WTC11 (cell line): ENCODE measurements at regions not wholly inside any gene's neighbourhood (a gene's known extent, or its start where the extent isn't known, plus 50 kb on each side); places are given as distances from the start of the nearest gene placed in this dataset.

Experiments used
- ATAC-seq: fragments of 200-7000 bp; cut with Tn5 transposase; 2 replicates; pipeline ENCODE4 v1.10.0; 2021; ENCODE audit warnings: mild to moderate bottlenecking, moderate library complexity
- CTCF ChIA-PET: fragments of 300-600 bp; sonication (Branson Sonifier 250); formaldehyde crosslinking; loops from one replicate; lab custom pipeline; 2021; ENCODE audit warnings: antibody characterized with exemption; lab: Charles Lee
- POLR2A ChIA-PET: fragments of 350-600 bp; sonication (Branson Sonifier 250); formaldehyde crosslinking; loops from one replicate; lab custom pipeline; 2021; ENCODE audit warnings: antibody characterized with exemption; lab: Charles Lee
- DNase-seq: peaks from one replicate; pipeline ENCODE4 v3.0.0; 2021; ENCODE audit warnings: low spot score
- H3K27ac Mint-ChIP-seq: 2 replicates; pipeline ENCODE4 v1.8.0; 2021; ENCODE audit warnings: mixed read lengths
- H3K27me3 Mint-ChIP-seq: 2 replicates; pipeline ENCODE4 v1.8.0; 2021; ENCODE audit warnings: low read depth, mild to moderate bottlenecking, moderate library complexity, mixed read lengths
- H3K36me3 Mint-ChIP-seq: 2 replicates; pipeline ENCODE4 v1.8.0; 2021; ENCODE audit warnings: mixed read lengths
- H3K4me1 Mint-ChIP-seq: 2 replicates; pipeline ENCODE4 v1.8.0; 2022; ENCODE audit warnings: mixed read lengths
- H3K4me3 Mint-ChIP-seq: 2 replicates; pipeline ENCODE4 v1.8.0; 2021; ENCODE audit warnings: mild to moderate bottlenecking, moderate library complexity, mixed read lengths
- H3K9me3 Mint-ChIP-seq: 2 replicates; pipeline ENCODE4 v1.8.0; 2021; ENCODE audit warnings: mixed read lengths
- CBFB ChIP-seq: sonication (generic); formaldehyde crosslinking; IDR thresholded peaks from 2 replicates; pipeline ENCODE4 v1.8.1; 2022; ENCODE audit warnings: mild to moderate bottlenecking, low read depth, missing genetic modification reagents
- FOXK1 ChIP-seq: sonication (generic); formaldehyde crosslinking; IDR thresholded peaks from 2 replicates; pipeline ENCODE4 v1.8.0; 2022; ENCODE audit warnings: mild to moderate bottlenecking, moderate library complexity, missing genetic modification reagents
- GRHL2 ChIP-seq: fragments of 250-450 bp; sonication (Bioruptor Pico); IDR thresholded peaks from 2 replicates; pipeline ENCODE4 v1.8.0; 2022; ENCODE audit warnings: mild to moderate bottlenecking, moderate library complexity; ENCODE audit not compliant: insufficient replicate concordance, severe bottlenecking
- JUN ChIP-seq: sonication (generic); formaldehyde crosslinking; IDR thresholded peaks from 2 replicates; pipeline ENCODE4 v1.8.0; 2023; ENCODE audit warnings: mild to moderate bottlenecking, missing genetic modification reagents
- MXD4 ChIP-seq: fragments of 250-450 bp; sonication (Bioruptor Pico); IDR thresholded peaks from 2 replicates; pipeline ENCODE4 v1.8.0; 2021; ENCODE audit warnings: mild to moderate bottlenecking, moderate library complexity, borderline replicate concordance
- MYBL2 ChIP-seq: sonication (generic); formaldehyde crosslinking; IDR thresholded peaks from 2 replicates; pipeline ENCODE4 v1.8.1; 2023; ENCODE audit warnings: mild to moderate bottlenecking, moderate library complexity, missing genetic modification reagents
- NFATC4 ChIP-seq: fragments of 250-450 bp; sonication (Bioruptor Pico); IDR thresholded peaks from 2 replicates; pipeline ENCODE4 v1.9.0; 2021; ENCODE audit warnings: mild to moderate bottlenecking
- NR1H2 ChIP-seq: sonication (generic); formaldehyde crosslinking; IDR thresholded peaks from 2 replicates; pipeline ENCODE4 v1.9.0; 2021; ENCODE audit warnings: mild to moderate bottlenecking, moderate library complexity, missing genetic modification reagents
- SMAD3 ChIP-seq: sonication (generic); formaldehyde crosslinking; IDR thresholded peaks from 2 replicates; pipeline ENCODE4 v1.8.0; 2022; ENCODE audit warnings: missing genetic modification reagents, mild to moderate bottlenecking, borderline replicate concordance
- SMAD4 ChIP-seq: sonication (generic); formaldehyde crosslinking; IDR thresholded peaks from 2 replicates; pipeline ENCODE4 v1.8.0; 2022; ENCODE audit warnings: mild to moderate bottlenecking, missing genetic modification reagents
- SP1 ChIP-seq: sonication (generic); formaldehyde crosslinking; conservative IDR thresholded peaks from 2 replicates; pipeline ENCODE4 v1.8.1; 2022; ENCODE audit warnings: missing genetic modification reagents
- TP53 ChIP-seq: sonication (generic); formaldehyde crosslinking; IDR thresholded peaks from 2 replicates; pipeline ENCODE4 v1.8.1; 2023; ENCODE audit warnings: mild to moderate bottlenecking, missing genetic modification reagents
- ZBTB21 ChIP-seq: sonication (generic); formaldehyde crosslinking; IDR thresholded peaks from 2 replicates; pipeline ENCODE4 v1.8.1; 2023; ENCODE audit warnings: mild to moderate bottlenecking, missing genetic modification reagents, borderline replicate concordance
- ZNF263 ChIP-seq: sonication (generic); formaldehyde crosslinking; IDR thresholded peaks from 2 replicates; pipeline ENCODE4 v1.8.1; 2022; ENCODE audit warnings: low read depth, mild to moderate bottlenecking, moderate library complexity, missing genetic modification reagents
- ZNF317 ChIP-seq: sonication (generic); formaldehyde crosslinking; IDR thresholded peaks from 2 replicates; pipeline ENCODE4 v1.8.1; 2023; ENCODE audit warnings: low read depth, mild to moderate bottlenecking, moderate library complexity, missing genetic modification reagents, borderline replicate concordance
- ZNF423 ChIP-seq: fragments of 250-450 bp; sonication (Bioruptor Pico); IDR thresholded peaks from 2 replicates; pipeline ENCODE4 v2.1.2; 2022; ENCODE audit warnings: mild to moderate bottlenecking, moderate library complexity
- TF ChIP-seq, protein P1 (sequence below): sonication (generic); formaldehyde crosslinking; IDR thresholded peaks from 2 replicates; pipeline ENCODE4 v1.8.1; 2023; ENCODE audit warnings: mild to moderate bottlenecking, moderate library complexity, missing genetic modification reagents
- TF ChIP-seq, protein P2 (sequence below): sonication (generic); formaldehyde crosslinking; IDR thresholded peaks from 2 replicates; pipeline ENCODE4 v1.8.1; 2022; ENCODE audit warnings: low read depth, mild to moderate bottlenecking, moderate library complexity, missing genetic modification reagents, borderline replicate concordance
- TF ChIP-seq, protein P3 (sequence below): sonication (generic); formaldehyde crosslinking; IDR thresholded peaks from 2 replicates; pipeline ENCODE4 v1.8.0; 2023; ENCODE audit warnings: missing genetic modification reagents
- TF ChIP-seq, protein P4 (sequence below): sonication (generic); formaldehyde crosslinking; IDR thresholded peaks from 2 replicates; pipeline ENCODE4 v1.8.1; 2022; ENCODE audit warnings: mild to moderate bottlenecking, moderate library complexity, missing genetic modification reagents
- TF ChIP-seq, protein P5 (sequence below): sonication (generic); formaldehyde crosslinking; IDR thresholded peaks from 2 replicates; pipeline ENCODE4 v1.8.1; 2022; ENCODE audit warnings: low read depth, missing genetic modification reagents, borderline replicate concordance
- TF ChIP-seq, protein P6 (sequence below): fragments of 250-450 bp; sonication (Bioruptor Pico); conservative IDR thresholded peaks from 2 replicates; pipeline ENCODE4 v1.9.0; 2021; ENCODE audit warnings: mild to moderate bottlenecking
- TF ChIP-seq, protein P7 (sequence below): sonication (generic); formaldehyde crosslinking; conservative IDR thresholded peaks from 2 replicates; pipeline ENCODE4 v1.8.1; 2022; ENCODE audit warnings: mild to moderate bottlenecking, missing genetic modification reagents
- TF ChIP-seq, protein P8 (sequence below): sonication (generic); formaldehyde crosslinking; IDR thresholded peaks from 2 replicates; pipeline ENCODE4 v1.8.1; 2023; ENCODE audit warnings: mild to moderate bottlenecking, missing genetic modification reagents, moderate library complexity

DNA sequence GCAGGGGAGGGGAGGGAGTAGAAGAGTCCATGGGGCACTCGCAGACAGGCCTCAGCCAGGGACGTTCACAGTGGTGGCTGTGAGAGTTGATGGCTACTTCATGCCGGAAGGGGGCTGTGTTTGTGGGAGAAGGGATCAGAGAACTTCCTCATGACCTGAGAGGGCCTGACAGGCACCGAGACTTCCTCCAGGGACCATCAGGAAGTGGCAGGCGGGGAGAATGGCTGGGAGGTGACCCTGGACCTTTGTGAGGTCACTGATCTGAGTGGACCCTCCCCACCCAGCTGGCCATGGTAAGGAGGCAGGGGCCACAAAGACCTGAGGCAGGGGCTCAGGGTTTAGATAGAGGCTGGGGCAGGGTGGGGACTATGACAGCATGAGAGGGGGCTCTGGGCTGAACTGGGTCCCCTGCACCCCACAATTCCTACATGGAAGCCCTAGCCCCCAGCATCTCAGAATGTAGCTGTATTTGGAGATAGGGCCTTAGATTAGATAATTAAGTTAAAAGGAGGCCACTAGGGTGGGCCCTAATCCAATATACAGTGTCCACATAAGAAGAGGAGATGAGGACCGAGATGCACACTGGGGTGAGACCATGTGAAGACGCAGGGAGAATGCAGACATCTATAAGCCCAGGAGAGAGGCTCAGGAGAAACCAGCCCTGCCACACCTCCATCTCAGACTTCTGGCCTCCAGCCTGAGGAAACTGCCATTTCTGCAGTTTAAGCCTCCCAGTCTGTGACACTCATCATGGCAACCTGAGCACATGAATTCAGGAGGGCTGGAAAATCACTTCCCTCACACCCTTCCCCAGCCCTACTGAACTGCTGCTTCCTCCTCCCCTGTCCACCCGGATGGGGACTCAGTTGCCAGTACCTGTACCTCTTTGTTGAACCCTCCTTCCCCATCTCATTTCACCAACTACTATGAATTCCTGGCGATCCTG is 273.9 kb upstream of the ZNF32 start:
- H3K36me3 Mint-ChIP-seq, result peaks cover 13% of the 10 kb centered on the region
- ATAC-seq, result no peak
- H3K27me3 Mint-ChIP-seq, result peaks cover 5% of the 10 kb centered on the region
- CTCF ChIA-PET, result no interaction called here
- H3K4me3 Mint-ChIP-seq, result no peak overlapping the region
- POLR2A ChIA-PET, result no interaction called here
- DNase-seq, result no peak
- H3K4me1 Mint-ChIP-seq, result no peaks in the 10 kb centered on the region
- H3K9me3 Mint-ChIP-seq, result peaks cover 34% of the 10 kb centered on the region
- no peak overlapping the region for H3K27ac Mint-ChIP-seq
- TF ChIP-seq, protein P1, sequence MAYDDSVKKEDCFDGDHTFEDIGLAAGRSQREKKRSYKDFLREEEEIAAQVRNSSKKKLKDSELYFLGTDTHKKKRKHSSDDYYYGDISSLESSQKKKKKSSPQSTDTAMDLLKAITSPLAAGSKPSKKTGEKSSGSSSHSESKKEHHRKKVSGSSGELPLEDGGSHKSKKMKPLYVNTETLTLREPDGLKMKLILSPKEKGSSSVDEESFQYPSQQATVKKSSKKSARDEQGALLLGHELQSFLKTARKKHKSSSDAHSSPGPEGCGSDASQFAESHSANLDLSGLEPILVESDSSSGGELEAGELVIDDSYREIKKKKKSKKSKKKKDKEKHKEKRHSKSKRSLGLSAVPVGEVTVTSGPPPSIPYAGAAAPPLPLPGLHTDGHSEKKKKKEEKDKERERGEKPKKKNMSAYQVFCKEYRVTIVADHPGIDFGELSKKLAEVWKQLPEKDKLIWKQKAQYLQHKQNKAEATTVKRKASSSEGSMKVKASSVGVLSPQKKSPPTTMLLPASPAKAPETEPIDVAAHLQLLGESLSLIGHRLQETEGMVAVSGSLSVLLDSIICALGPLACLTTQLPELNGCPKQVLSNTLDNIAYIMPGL (CRISPR knock-in tag), result no peak
- TF ChIP-seq, protein P2, sequence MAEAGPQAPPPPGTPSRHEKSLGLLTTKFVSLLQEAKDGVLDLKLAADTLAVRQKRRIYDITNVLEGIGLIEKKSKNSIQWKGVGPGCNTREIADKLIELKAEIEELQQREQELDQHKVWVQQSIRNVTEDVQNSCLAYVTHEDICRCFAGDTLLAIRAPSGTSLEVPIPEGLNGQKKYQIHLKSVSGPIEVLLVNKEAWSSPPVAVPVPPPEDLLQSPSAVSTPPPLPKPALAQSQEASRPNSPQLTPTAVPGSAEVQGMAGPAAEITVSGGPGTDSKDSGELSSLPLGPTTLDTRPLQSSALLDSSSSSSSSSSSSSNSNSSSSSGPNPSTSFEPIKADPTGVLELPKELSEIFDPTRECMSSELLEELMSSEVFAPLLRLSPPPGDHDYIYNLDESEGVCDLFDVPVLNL (CRISPR knock-in tag), result no peak
- TF ChIP-seq, protein P3, sequence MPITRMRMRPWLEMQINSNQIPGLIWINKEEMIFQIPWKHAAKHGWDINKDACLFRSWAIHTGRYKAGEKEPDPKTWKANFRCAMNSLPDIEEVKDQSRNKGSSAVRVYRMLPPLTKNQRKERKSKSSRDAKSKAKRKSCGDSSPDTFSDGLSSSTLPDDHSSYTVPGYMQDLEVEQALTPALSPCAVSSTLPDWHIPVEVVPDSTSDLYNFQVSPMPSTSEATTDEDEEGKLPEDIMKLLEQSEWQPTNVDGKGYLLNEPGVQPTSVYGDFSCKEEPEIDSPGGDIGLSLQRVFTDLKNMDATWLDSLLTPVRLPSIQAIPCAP (CRISPR knock-in tag), result no peak
- no peak for TF ChIP-seq SP1 (CRISPR knock-in tag)
- TF ChIP-seq, protein P4, sequence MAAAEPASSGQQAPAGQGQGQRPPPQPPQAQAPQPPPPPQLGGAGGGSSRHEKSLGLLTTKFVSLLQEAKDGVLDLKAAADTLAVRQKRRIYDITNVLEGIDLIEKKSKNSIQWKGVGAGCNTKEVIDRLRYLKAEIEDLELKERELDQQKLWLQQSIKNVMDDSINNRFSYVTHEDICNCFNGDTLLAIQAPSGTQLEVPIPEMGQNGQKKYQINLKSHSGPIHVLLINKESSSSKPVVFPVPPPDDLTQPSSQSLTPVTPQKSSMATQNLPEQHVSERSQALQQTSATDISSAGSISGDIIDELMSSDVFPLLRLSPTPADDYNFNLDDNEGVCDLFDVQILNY (CRISPR knock-in tag), result no peak
- TF ChIP-seq ZNF317 (CRISPR knock-in tag), result no peak
- no peak for TF ChIP-seq TP53 (CRISPR knock-in tag)
- TF ChIP-seq FOXK1 (CRISPR knock-in tag), result no peak

DNA sequence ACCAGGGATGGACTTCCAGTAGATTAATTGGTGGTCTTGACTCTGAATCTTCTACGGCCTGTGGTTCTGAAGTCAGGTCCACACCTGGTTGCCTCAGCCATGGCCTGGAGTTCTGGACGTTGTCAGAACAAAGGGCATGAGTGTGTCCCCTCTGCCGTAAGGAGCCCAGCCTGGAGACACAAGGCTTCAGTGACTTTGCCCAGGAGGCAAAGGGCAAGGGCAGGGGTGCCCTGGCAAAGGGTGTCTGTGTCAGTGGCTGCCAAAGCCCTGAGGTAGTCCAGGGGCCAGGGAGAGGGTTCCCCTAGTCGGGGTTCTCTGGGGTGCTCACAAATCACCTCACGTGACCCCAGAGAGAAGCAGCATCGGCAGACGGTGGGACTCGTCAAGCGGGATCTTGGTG is 273.2 kb upstream of the ZNF32 start:
- Mint-ChIP-seq H3K9me3 (peaks cover 37% of the 10 kb centered on the region), H3K27me3 (peaks cover 3% of the 10 kb centered on the region)
- no peak for ATAC-seq

DNA sequence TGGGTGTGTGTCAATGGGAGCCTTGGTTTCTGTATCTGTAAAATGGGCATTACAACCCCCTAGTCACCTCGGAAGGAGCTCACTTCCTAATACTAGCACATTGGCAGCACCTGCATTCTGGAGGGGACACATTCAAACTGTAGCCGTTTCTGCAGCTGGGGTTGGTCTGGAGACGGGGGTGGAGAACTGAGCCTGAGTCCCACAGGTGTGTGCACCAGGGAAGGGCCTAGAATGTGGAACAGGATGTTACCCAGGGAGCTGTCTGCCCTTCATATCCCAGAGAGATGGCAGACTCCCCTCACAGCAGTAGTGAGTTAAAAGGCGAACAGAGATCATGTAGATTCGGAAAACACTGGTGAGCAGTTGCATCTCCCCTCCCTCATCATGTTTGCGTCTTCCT is 272.8 kb upstream of the ZNF32 start:
- peaks cover 15% of the 10 kb centered on the region for H3K36me3 Mint-ChIP-seq
- TF ChIP-seq NR1H2 (CRISPR knock-in tag) (no peak), MYBL2 (CRISPR knock-in tag) (no peak), GRHL2 (CRISPR knock-in tag) (no peak), SMAD4 (CRISPR knock-in tag) (no peak), NFATC4 (CRISPR knock-in tag) (no peak), ZNF423 (CRISPR knock-in tag) (no peak), CBFB (CRISPR knock-in tag) (no peak), ZNF263 (no peak)
- TF ChIP-seq, protein P5, sequence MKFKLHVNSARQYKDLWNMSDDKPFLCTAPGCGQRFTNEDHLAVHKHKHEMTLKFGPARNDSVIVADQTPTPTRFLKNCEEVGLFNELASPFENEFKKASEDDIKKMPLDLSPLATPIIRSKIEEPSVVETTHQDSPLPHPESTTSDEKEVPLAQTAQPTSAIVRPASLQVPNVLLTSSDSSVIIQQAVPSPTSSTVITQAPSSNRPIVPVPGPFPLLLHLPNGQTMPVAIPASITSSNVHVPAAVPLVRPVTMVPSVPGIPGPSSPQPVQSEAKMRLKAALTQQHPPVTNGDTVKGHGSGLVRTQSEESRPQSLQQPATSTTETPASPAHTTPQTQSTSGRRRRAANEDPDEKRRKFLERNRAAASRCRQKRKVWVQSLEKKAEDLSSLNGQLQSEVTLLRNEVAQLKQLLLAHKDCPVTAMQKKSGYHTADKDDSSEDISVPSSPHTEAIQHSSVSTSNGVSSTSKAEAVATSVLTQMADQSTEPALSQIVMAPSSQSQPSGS (CRISPR knock-in tag), result no peak
- TF ChIP-seq, protein P6, sequence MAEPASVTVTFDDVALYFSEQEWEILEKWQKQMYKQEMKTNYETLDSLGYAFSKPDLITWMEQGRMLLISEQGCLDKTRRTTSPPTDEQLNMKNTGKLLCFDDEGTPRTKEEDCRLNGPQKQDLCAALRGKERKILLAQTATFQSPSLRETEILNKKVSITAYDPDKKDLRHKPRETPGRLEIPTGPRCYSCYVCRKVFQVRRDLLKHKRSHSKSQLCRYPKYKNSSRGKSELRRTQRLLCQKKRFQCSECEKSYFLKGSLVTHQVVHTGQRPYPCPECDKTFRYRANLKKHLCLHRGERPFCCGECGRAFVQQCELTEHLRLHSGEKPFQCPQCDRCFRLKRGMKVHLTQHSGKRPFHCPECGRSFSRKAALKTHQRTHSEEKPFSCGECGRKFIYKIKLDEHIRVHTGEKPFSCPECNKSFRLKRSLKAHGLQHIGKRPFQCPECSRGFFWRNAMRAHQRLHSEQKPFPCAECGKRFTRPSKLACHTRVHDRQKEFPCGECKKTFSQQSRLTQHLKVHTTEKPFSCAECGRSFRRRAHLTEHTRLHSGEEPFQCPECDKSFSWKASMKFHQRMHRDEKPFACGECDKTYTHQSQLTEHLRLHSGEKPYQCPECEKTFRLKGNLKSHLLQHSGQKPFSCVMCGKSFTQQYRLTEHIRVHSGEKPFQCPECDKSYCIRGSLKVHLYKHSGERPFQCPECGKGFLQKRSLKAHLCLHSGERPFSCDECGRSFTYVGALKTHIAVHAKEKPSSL (CRISPR knock-in tag), result no peak
- TF ChIP-seq, protein P7, sequence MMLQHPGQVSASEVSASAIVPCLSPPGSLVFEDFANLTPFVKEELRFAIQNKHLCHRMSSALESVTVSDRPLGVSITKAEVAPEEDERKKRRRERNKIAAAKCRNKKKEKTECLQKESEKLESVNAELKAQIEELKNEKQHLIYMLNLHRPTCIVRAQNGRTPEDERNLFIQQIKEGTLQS (CRISPR knock-in tag), result no peak
- TF ChIP-seq, protein P8, sequence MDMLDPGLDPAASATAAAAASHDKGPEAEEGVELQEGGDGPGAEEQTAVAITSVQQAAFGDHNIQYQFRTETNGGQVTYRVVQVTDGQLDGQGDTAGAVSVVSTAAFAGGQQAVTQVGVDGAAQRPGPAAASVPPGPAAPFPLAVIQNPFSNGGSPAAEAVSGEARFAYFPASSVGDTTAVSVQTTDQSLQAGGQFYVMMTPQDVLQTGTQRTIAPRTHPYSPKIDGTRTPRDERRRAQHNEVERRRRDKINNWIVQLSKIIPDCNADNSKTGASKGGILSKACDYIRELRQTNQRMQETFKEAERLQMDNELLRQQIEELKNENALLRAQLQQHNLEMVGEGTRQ, result no peak
- H3K27me3 Mint-ChIP-seq, result peaks cover 2% of the 10 kb centered on the region; the same call in 1 of the 2 replicates
- peaks cover 39% of the 10 kb centered on the region for H3K9me3 Mint-ChIP-seq
- ChIA-PET POLR2A (no interaction called here), CTCF (no interaction called here)
- H3K4me3 Mint-ChIP-seq, result no peak overlapping the region
- no peaks in the 10 kb centered on the region for H3K4me1 Mint-ChIP-seq
- ATAC-seq (no peak), DNase-seq (no peak)
- H3K27ac Mint-ChIP-seq, result no peak overlapping the region

More for the DNA sequence above, 273.2 kb upstream of the ZNF32 start:
- POLR2A ChIA-PET, result no interaction called here
- no peak for DNase-seq
- CTCF ChIA-PET, result no interaction called here
- peaks cover 13% of the 10 kb centered on the region for H3K36me3 Mint-ChIP-seq
- no peak overlapping the region for H3K27ac Mint-ChIP-seq
- H3K4me3 Mint-ChIP-seq, result no peak overlapping the region
- TF ChIP-seq ZBTB21 (CRISPR knock-in tag) (no peak), SMAD3 (CRISPR knock-in tag) (no peak), MXD4 (CRISPR knock-in tag) (no peak), JUN (CRISPR knock-in tag) (no peak)
- no peaks in the 10 kb centered on the region for H3K4me1 Mint-ChIP-seq
